WTC11 (cell line): ENCODE measurements at regions not wholly inside any gene's neighbourhood (a gene's known extent, or its start where the extent isn't known, plus 50 kb on each side); places are given as distances from the start of the nearest gene placed in this dataset.

Experiments
- ATAC-seq: fragments of 200-7000 bp; cut with Tn5 transposase; 2 replicates; pipeline ENCODE4 v1.10.0; 2021; ENCODE audit warnings: mild to moderate bottlenecking, moderate library complexity
- CTCF ChIA-PET: fragments of 300-600 bp; sonication (Branson Sonifier 250); formaldehyde crosslinking; loops from one replicate; lab custom pipeline; 2021; ENCODE audit warnings: antibody characterized with exemption; lab: Charles Lee
- POLR2A ChIA-PET: fragments of 350-600 bp; sonication (Branson Sonifier 250); formaldehyde crosslinking; loops from one replicate; lab custom pipeline; 2021; ENCODE audit warnings: antibody characterized with exemption; lab: Charles Lee
- DNase-seq: peaks from one replicate; pipeline ENCODE4 v3.0.0; 2021; ENCODE audit warnings: low spot score
- H3K27ac Mint-ChIP-seq: 2 replicates; pipeline ENCODE4 v1.8.0; 2021; ENCODE audit warnings: mixed read lengths
- H3K27me3 Mint-ChIP-seq: 2 replicates; pipeline ENCODE4 v1.8.0; 2021; ENCODE audit warnings: low read depth, mild to moderate bottlenecking, moderate library complexity, mixed read lengths
- H3K36me3 Mint-ChIP-seq: 2 replicates; pipeline ENCODE4 v1.8.0; 2021; ENCODE audit warnings: mixed read lengths
- H3K4me1 Mint-ChIP-seq: 2 replicates; pipeline ENCODE4 v1.8.0; 2022; ENCODE audit warnings: mixed read lengths
- H3K4me3 Mint-ChIP-seq: 2 replicates; pipeline ENCODE4 v1.8.0; 2021; ENCODE audit warnings: mild to moderate bottlenecking, moderate library complexity, mixed read lengths
- H3K9me3 Mint-ChIP-seq: 2 replicates; pipeline ENCODE4 v1.8.0; 2021; ENCODE audit warnings: mixed read lengths
- ARID4B ChIP-seq: sonication (generic); formaldehyde crosslinking; IDR thresholded peaks from 2 replicates; pipeline ENCODE4 v1.8.0; 2023; ENCODE audit warnings: missing genetic modification reagents, mild to moderate bottlenecking, borderline replicate concordance
- ATF6 ChIP-seq: sonication (generic); formaldehyde crosslinking; IDR thresholded peaks from 2 replicates; pipeline ENCODE4 v1.8.1; 2023; ENCODE audit warnings: mild to moderate bottlenecking, missing genetic modification reagents
- CREM ChIP-seq: sonication (generic); formaldehyde crosslinking; IDR thresholded peaks from 2 replicates; pipeline ENCODE4 v1.8.1; 2022; ENCODE audit warnings: mild to moderate bottlenecking, missing genetic modification reagents, moderate library complexity
- E2F5 ChIP-seq: sonication (generic); formaldehyde crosslinking; IDR thresholded peaks from 2 replicates; pipeline ENCODE4 v1.8.1; 2022; ENCODE audit warnings: mild to moderate bottlenecking, moderate library complexity, missing genetic modification reagents
- ESRRA ChIP-seq: sonication (generic); formaldehyde crosslinking; IDR thresholded peaks from 2 replicates; pipeline ENCODE4 v1.8.1; 2022; ENCODE audit warnings: mild to moderate bottlenecking, missing genetic modification reagents, borderline replicate concordance
- GABPB1 ChIP-seq: sonication (generic); formaldehyde crosslinking; IDR thresholded peaks from 2 replicates; pipeline ENCODE4 v1.8.1; 2023; ENCODE audit warnings: mild to moderate bottlenecking, missing genetic modification reagents
- KAT7 ChIP-seq: sonication (generic); formaldehyde crosslinking; IDR thresholded peaks from 2 replicates; pipeline ENCODE4 v1.8.1; 2023; ENCODE audit warnings: missing genetic modification reagents, mild to moderate bottlenecking, borderline replicate concordance
- MLX ChIP-seq: sonication (generic); formaldehyde crosslinking; IDR thresholded peaks from 2 replicates; pipeline ENCODE4 v1.8.1; 2023; ENCODE audit warnings: mild to moderate bottlenecking, missing genetic modification reagents, moderate library complexity
- MYBL2 ChIP-seq: sonication (generic); formaldehyde crosslinking; IDR thresholded peaks from 2 replicates; pipeline ENCODE4 v1.8.1; 2023; ENCODE audit warnings: mild to moderate bottlenecking, moderate library complexity, missing genetic modification reagents
- NFATC4 ChIP-seq: fragments of 250-450 bp; sonication (Bioruptor Pico); IDR thresholded peaks from 2 replicates; pipeline ENCODE4 v1.9.0; 2021; ENCODE audit warnings: mild to moderate bottlenecking
- NFE2L1 ChIP-seq: sonication (generic); formaldehyde crosslinking; IDR thresholded peaks from 2 replicates; pipeline ENCODE4 v1.8.1; 2023; ENCODE audit warnings: missing genetic modification reagents
- NR1H2 ChIP-seq: sonication (generic); formaldehyde crosslinking; IDR thresholded peaks from 2 replicates; pipeline ENCODE4 v1.9.0; 2021; ENCODE audit warnings: mild to moderate bottlenecking, moderate library complexity, missing genetic modification reagents
- NR2C2 ChIP-seq: sonication (generic); formaldehyde crosslinking; IDR thresholded peaks from 2 replicates; pipeline ENCODE4 v1.8.0; 2022; ENCODE audit warnings: mild to moderate bottlenecking, missing genetic modification reagents
- OVOL2 ChIP-seq: fragments of 250-450 bp; sonication (Bioruptor Pico); IDR thresholded peaks from 2 replicates; pipeline ENCODE4 v1.9.0; 2021; ENCODE audit warnings: mild to moderate bottlenecking, borderline replicate concordance
- PRRX2 ChIP-seq: fragments of 250-450 bp; sonication (Bioruptor Pico); IDR thresholded peaks from 2 replicates; pipeline ENCODE4 v1.8.0; 2021; ENCODE audit warnings: mild to moderate bottlenecking
- SP1 ChIP-seq: sonication (generic); formaldehyde crosslinking; conservative IDR thresholded peaks from 2 replicates; pipeline ENCODE4 v1.8.1; 2022; ENCODE audit warnings: missing genetic modification reagents
- TP53 ChIP-seq: sonication (generic); formaldehyde crosslinking; IDR thresholded peaks from 2 replicates; pipeline ENCODE4 v1.8.1; 2023; ENCODE audit warnings: mild to moderate bottlenecking, missing genetic modification reagents
- USF1 ChIP-seq: sonication (generic); formaldehyde crosslinking; IDR thresholded peaks from 2 replicates; pipeline ENCODE4 v1.8.0; 2022; ENCODE audit warnings: mild to moderate bottlenecking, missing genetic modification reagents
- ZNF121 ChIP-seq: sonication (generic); formaldehyde crosslinking; IDR thresholded peaks from 2 replicates; pipeline ENCODE4 v1.8.0; 2023; ENCODE audit warnings: missing genetic modification reagents
- ZNF263 ChIP-seq: sonication (generic); formaldehyde crosslinking; IDR thresholded peaks from 2 replicates; pipeline ENCODE4 v1.8.1; 2022; ENCODE audit warnings: low read depth, mild to moderate bottlenecking, moderate library complexity, missing genetic modification reagents
- ZNF317 ChIP-seq: sonication (generic); formaldehyde crosslinking; IDR thresholded peaks from 2 replicates; pipeline ENCODE4 v1.8.1; 2023; ENCODE audit warnings: low read depth, mild to moderate bottlenecking, moderate library complexity, missing genetic modification reagents, borderline replicate concordance
- TF ChIP-seq, protein P1 (sequence below): sonication (generic); formaldehyde crosslinking; IDR thresholded peaks from 2 replicates; pipeline ENCODE4 v1.8.1; 2022; ENCODE audit warnings: mild to moderate bottlenecking, missing genetic modification reagents, moderate library complexity, borderline replicate concordance
- TF ChIP-seq, protein P2 (sequence below): sonication (generic); formaldehyde crosslinking; IDR thresholded peaks from 2 replicates; pipeline ENCODE4 v1.8.1; 2022; ENCODE audit warnings: low read depth, mild to moderate bottlenecking, moderate library complexity, missing genetic modification reagents, borderline replicate concordance
- TF ChIP-seq, protein P3 (sequence below): fragments of 250-450 bp; sonication (Bioruptor Pico); IDR thresholded peaks from 2 replicates; pipeline ENCODE4 v1.9.0; 2021; ENCODE audit warnings: mild to moderate bottlenecking

DNA sequence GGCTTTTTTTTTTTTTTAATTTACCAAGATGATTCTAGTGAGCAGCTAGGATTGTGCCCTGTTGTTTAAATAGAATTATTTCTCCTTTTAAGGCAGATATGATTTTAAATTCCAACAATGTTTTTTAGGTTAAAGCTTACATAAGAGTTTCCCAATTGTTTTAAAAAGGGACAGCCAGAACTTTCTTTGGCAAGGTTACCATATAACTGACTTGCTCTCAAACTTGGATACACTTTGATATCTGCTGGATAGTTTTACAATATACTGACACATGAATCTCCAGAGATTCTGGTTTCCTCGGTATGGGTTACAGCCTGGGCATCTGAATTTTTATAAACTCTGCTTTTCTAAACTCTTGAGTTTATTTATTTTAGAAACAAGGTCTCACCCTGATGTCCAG lies 134.3 kb upstream of the GADL1 start:
- H3K4me1 Mint-ChIP-seq = no peaks in the 10 kb centered on the region
- H3K27ac Mint-ChIP-seq = no peak overlapping the region
- DNase-seq (no peak), ATAC-seq (no peak)
- peaks cover 17% of the 10 kb centered on the region for H3K9me3 Mint-ChIP-seq
- H3K27me3 Mint-ChIP-seq = no peaks in the 10 kb centered on the region
- H3K36me3 Mint-ChIP-seq = peaks cover 14% of the 10 kb centered on the region
- TF ChIP-seq NFATC4 (CRISPR knock-in tag) (no peak), NR2C2 (CRISPR knock-in tag) (no peak), SP1 (CRISPR knock-in tag) (no peak), ARID4B (CRISPR knock-in tag) (no peak), PRRX2 (CRISPR knock-in tag) (no peak), ESRRA (CRISPR knock-in tag) (no peak), NR1H2 (no peak), E2F5 (CRISPR knock-in tag) (no peak), MLX (CRISPR knock-in tag) (no peak), USF1 (CRISPR knock-in tag) (no peak), KAT7 (no peak), TP53 (CRISPR knock-in tag) (no peak), ZNF263 (CRISPR knock-in tag) (no peak), ZNF121 (CRISPR knock-in tag) (no peak)
- TF ChIP-seq, protein P1, sequence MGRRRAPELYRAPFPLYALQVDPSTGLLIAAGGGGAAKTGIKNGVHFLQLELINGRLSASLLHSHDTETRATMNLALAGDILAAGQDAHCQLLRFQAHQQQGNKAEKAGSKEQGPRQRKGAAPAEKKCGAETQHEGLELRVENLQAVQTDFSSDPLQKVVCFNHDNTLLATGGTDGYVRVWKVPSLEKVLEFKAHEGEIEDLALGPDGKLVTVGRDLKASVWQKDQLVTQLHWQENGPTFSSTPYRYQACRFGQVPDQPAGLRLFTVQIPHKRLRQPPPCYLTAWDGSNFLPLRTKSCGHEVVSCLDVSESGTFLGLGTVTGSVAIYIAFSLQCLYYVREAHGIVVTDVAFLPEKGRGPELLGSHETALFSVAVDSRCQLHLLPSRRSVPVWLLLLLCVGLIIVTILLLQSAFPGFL = no peak
- TF ChIP-seq, protein P2, sequence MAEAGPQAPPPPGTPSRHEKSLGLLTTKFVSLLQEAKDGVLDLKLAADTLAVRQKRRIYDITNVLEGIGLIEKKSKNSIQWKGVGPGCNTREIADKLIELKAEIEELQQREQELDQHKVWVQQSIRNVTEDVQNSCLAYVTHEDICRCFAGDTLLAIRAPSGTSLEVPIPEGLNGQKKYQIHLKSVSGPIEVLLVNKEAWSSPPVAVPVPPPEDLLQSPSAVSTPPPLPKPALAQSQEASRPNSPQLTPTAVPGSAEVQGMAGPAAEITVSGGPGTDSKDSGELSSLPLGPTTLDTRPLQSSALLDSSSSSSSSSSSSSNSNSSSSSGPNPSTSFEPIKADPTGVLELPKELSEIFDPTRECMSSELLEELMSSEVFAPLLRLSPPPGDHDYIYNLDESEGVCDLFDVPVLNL (CRISPR knock-in tag) = no peak
- TF ChIP-seq, protein P3, sequence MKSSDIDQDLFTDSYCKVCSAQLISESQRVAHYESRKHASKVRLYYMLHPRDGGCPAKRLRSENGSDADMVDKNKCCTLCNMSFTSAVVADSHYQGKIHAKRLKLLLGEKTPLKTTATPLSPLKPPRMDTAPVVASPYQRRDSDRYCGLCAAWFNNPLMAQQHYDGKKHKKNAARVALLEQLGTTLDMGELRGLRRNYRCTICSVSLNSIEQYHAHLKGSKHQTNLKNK (CRISPR knock-in tag) = no peak
- ChIA-PET POLR2A (no interaction called here), CTCF (no interaction called here)
- no peak overlapping the region for H3K4me3 Mint-ChIP-seq

DNA sequence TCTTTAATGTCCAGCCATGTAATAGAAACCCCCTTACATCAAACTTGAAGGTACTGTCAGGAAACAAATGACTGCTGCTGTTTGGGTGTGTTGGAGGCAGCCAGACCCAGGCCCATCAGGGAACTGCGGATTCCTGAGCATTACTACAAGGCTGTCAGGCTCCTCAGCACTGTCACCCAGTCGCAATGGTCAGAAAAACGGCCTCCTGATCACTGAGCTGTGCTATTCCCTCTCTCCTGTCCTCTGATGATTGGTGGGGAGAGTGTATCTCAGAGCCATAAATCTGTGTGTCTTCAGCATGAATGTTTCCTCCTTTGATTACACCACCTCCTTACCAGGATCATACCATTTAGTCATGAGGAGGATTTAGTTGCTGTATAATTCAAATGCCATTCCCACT lies 135.2 kb upstream of the GADL1 start:
- 0 out of 2 replicates have a peak, but pooled peaks have one; percentile 18 for ATAC-seq
- no peak for DNase-seq
- POLR2A ChIA-PET = no interaction called here
- Mint-ChIP-seq H3K36me3 (peaks cover 14% of the 10 kb centered on the region), H3K4me1 (no peaks in the 10 kb centered on the region), H3K4me3 (no peak overlapping the region), H3K27ac (no peak overlapping the region), H3K9me3 (peaks cover 17% of the 10 kb centered on the region), H3K27me3 (no peaks in the 10 kb centered on the region)
- CTCF ChIA-PET = no interaction called here
- no peak for TF ChIP-seq PRRX2 (CRISPR knock-in tag)
- TF ChIP-seq E2F5 (CRISPR knock-in tag) = no peak
- TF ChIP-seq CREM = no peak
- no peak for TF ChIP-seq ZNF317 (CRISPR knock-in tag)
- no peak for TF ChIP-seq MYBL2 (CRISPR knock-in tag)
- TF ChIP-seq ATF6 (CRISPR knock-in tag) = no peak
- no peak for TF ChIP-seq GABPB1 (CRISPR knock-in tag)
- TF ChIP-seq NFE2L1 (CRISPR knock-in tag) = no peak
- no peak for TF ChIP-seq OVOL2 (CRISPR knock-in tag)
